ENCODE measurements at regions not wholly inside any gene's neighbourhood (a gene's known extent, or its start where the extent isn't known, plus 50 kb on each side); places are given as distances from the start of the nearest gene placed in this dataset.

DNA sequence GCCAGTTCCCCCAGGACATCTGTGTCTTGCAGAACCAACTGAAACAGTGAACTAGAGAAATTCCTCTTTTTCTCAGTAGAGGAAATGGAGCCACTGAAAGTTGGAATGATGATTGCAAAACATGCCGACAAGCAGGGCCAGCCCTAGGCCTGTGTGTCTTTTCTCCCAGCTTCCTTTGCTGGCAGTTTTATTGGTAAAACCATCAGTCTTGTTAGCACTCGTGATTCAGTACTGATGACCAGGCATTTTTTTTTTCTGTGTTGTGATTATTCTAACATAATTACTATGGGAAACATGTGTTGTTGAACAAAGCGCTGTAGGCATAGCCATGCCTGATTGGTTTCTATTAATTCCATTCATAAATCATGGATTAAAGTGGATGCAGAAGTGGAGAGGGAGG is 620.7 kb downstream of the AACS start:
- no peak overlapping the region for H3K4me3 ChIP-seq (ENCODE audit: low read depth, low read length)
- no peak for TF ChIP-seq POLR2A (IDR thresholded peaks at IDR 0.05; ENCODE audit: extremely low read depth, insufficient read length)
- TF ChIP-seq, protein P1, sequence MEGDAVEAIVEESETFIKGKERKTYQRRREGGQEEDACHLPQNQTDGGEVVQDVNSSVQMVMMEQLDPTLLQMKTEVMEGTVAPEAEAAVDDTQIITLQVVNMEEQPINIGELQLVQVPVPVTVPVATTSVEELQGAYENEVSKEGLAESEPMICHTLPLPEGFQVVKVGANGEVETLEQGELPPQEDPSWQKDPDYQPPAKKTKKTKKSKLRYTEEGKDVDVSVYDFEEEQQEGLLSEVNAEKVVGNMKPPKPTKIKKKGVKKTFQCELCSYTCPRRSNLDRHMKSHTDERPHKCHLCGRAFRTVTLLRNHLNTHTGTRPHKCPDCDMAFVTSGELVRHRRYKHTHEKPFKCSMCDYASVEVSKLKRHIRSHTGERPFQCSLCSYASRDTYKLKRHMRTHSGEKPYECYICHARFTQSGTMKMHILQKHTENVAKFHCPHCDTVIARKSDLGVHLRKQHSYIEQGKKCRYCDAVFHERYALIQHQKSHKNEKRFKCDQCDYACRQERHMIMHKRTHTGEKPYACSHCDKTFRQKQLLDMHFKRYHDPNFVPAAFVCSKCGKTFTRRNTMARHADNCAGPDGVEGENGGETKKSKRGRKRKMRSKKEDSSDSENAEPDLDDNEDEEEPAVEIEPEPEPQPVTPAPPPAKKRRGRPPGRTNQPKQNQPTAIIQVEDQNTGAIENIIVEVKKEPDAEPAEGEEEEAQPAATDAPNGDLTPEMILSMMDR (IDR thresholded peaks at IDR 0.05; ENCODE audit: low read depth, low read length) = no peak
- TF ChIP-seq MYC (IDR thresholded peaks at IDR 0.05; ENCODE audit: low read depth, low read length) = no peak
- TF ChIP-seq, protein P2, sequence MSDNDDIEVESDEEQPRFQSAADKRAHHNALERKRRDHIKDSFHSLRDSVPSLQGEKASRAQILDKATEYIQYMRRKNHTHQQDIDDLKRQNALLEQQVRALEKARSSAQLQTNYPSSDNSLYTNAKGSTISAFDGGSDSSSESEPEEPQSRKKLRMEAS (IDR thresholded peaks at IDR 0.05; ENCODE audit: low read depth, low read length) = no peak
- DNase-seq (ENCODE audit: low read depth) = no peak

DNA sequence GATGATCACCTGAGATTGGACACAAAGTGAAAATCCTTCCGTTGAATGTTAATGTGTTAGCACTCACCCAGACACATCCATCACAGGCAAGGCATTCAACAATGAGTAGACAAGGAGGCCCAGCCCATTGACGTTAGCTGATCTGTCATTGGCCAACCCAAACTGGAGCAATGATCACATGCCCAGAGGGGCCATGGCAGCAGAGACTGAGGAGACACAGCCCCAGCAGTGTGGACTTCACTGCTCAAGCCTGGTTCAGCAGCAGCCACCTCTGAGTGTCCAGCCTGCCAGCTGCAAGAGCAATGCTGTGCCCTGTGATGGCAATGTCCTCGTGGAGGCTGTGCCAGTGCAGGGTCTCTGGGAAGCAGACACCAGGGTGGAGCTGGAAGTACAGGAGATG is 622.2 kb downstream of the AACS start:
- DNase-seq (ENCODE audit: low read depth) = no peak
- no peak for TF ChIP-seq MYC (IDR thresholded peaks at IDR 0.05; ENCODE audit: low read depth, low read length)
- TF ChIP-seq, protein P1 (IDR thresholded peaks at IDR 0.05; ENCODE audit: low read depth, low read length) = no peak
- TF ChIP-seq, protein P2 (IDR thresholded peaks at IDR 0.05; ENCODE audit: low read depth, low read length) = no peak
- no peak for TF ChIP-seq POLR2A (IDR thresholded peaks at IDR 0.05; ENCODE audit: extremely low read depth, insufficient read length)

DNA sequence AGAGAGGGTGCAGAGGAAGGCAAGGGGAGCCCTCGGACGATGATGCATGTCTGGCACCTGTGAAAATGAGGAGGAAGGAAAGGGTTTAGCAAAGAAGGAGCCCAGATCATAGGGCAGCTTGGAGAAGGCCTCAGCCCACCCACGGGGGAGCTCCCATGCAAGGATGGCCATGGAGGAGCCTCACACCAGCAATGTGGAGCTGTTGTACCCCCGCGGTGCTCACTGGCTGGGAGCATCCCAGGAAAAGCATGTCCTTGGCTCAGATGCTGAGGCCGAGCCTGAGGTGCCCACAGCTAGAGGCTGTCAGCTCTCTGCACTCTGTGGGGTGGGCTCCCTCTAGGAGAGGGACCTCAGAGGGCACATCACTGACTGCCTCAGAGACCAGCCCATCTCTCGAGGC is 622.6 kb downstream of the AACS start:
- no peak for DNase-seq (ENCODE audit: low read depth)
- no peak overlapping the region for H3K4me3 ChIP-seq (ENCODE audit: low read depth, low read length)
- TF ChIP-seq MYC (IDR thresholded peaks at IDR 0.05; ENCODE audit: low read depth, low read length) (no peak), POLR2A (IDR thresholded peaks at IDR 0.05; ENCODE audit: extremely low read depth, insufficient read length) (no peak)
- TF ChIP-seq, protein P2 (IDR thresholded peaks at IDR 0.05; ENCODE audit: low read depth, low read length) = no peak
- TF ChIP-seq, protein P1 (IDR thresholded peaks at IDR 0.05; ENCODE audit: low read depth, low read length) = no peak

More for the DNA sequence above, 622.2 kb downstream of the AACS start:
- no peak overlapping the region for H3K4me3 ChIP-seq (ENCODE audit: low read depth, low read length)

DNA sequence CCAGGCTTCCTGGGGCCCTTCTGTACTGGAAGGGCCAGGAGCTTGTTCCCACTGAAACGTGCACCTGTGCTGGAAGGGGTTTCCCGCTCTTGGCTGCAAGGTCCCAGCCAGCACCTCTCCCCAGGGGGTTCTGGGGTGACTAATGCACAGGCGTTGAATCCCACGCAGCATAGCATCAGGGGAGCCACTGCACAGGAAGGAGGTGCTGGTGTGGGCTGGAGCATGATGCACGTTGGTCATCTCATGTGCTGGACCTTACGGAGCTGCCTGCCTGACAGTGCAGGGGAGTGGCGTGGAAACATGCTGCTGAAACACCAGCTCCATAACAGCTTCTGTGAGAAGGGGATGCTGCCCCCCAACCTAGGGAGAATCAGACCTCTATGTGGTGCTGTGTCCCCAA is 623.0 kb downstream of the AACS start:
- DNase-seq (ENCODE audit: low read depth) = peak; percentile 20
- no peak overlapping the region for H3K4me3 ChIP-seq (ENCODE audit: low read depth, low read length)
- TF ChIP-seq, protein P1 (IDR thresholded peaks at IDR 0.05; ENCODE audit: low read depth, low read length) = no peak
- TF ChIP-seq POLR2A (IDR thresholded peaks at IDR 0.05; ENCODE audit: extremely low read depth, insufficient read length) (no peak), MYC (IDR thresholded peaks at IDR 0.05; ENCODE audit: low read depth, low read length) (no peak)
- TF ChIP-seq, protein P2 (IDR thresholded peaks at IDR 0.05; ENCODE audit: low read depth, low read length) = no peak

DNA sequence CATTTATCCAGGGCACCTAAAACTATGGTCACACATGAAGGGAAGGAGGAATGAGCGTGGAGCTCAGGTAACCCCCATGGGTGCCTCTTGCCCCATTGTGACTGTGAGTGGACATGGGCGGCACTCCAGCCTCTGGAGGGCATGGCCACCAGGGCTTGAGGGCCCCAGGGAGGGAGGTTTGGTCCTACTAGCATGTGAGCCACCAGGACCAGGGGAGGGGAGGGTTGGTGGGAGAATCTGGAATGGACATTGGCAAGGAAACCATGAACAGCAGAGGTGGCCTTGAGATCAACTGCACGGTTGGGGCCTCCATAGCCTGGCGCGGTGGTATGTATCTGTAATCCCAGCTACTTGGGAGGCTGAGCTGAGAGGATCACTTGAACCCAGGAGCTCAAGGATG is 623.6 kb downstream of the AACS start:
- no peak for DNase-seq (ENCODE audit: low read depth)
- TF ChIP-seq MYC (IDR thresholded peaks at IDR 0.05; ENCODE audit: low read depth, low read length) (no peak), POLR2A (IDR thresholded peaks at IDR 0.05; ENCODE audit: extremely low read depth, insufficient read length) (no peak)
- TF ChIP-seq, protein P2 (IDR thresholded peaks at IDR 0.05; ENCODE audit: low read depth, low read length) = no peak
- TF ChIP-seq, protein P1 (IDR thresholded peaks at IDR 0.05; ENCODE audit: low read depth, low read length) = no peak
- no peak overlapping the region for H3K4me3 ChIP-seq (ENCODE audit: low read depth, low read length)
